PC-9 (cell line): ENCODE measurements at regions not wholly inside any gene's neighbourhood (a gene's known extent, or its start where the extent isn't known, plus 50 kb on each side); places are given as distances from the start of the nearest gene placed in this dataset.

Experiments used
- EZH2 ChIP-seq: fragments of 200-600 bp; sonication (generic); IDR thresholded peaks from 2 replicates; pipeline ENCODE4 v1.8.0; 2017; ENCODE audit warnings: antibody characterized with exemption, low read depth
- TF ChIP-seq, protein P1 (sequence below): fragments of 200-600 bp; sonication (generic); conservative IDR thresholded peaks from 2 replicates; pipeline ENCODE4 v1.6.1; 2017; ENCODE audit warnings: mixed run types, antibody characterized with exemption, mild to moderate bottlenecking, moderate library complexity

DNA sequence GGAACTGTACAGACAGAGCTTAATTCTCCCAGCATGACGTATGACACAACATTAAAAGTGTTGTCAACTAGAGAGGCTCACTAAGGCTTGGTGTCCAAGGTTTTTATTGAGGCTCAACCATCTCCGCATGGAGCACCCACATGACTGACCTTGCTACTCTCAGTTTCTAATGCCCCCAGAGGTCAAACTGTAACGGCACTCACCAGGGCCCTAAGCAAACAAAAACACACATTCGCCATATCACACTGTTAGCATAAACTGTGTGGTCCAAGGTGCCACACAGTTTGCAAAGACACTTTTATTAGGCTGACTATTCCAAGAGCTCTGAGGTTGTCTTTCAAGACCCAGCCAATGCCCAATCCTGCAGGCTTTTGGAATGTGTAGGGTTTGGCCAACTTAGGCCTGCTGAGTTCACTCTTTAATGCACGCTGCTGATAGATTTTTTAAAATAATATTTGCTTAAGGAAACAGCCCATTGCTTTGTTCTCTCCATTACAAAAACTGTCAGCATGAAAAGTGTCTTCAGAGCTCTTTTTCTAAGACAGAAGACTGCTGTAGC lies 114.9 kb downstream of the DSC3 start:
- TF ChIP-seq, protein P1, sequence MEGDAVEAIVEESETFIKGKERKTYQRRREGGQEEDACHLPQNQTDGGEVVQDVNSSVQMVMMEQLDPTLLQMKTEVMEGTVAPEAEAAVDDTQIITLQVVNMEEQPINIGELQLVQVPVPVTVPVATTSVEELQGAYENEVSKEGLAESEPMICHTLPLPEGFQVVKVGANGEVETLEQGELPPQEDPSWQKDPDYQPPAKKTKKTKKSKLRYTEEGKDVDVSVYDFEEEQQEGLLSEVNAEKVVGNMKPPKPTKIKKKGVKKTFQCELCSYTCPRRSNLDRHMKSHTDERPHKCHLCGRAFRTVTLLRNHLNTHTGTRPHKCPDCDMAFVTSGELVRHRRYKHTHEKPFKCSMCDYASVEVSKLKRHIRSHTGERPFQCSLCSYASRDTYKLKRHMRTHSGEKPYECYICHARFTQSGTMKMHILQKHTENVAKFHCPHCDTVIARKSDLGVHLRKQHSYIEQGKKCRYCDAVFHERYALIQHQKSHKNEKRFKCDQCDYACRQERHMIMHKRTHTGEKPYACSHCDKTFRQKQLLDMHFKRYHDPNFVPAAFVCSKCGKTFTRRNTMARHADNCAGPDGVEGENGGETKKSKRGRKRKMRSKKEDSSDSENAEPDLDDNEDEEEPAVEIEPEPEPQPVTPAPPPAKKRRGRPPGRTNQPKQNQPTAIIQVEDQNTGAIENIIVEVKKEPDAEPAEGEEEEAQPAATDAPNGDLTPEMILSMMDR = no peak
- no peak for TF ChIP-seq EZH2
